Mucosa of rectum (tissue), 2 donors: ENCODE measurements at regions not wholly inside any gene's neighbourhood (a gene's known extent, or its start where the extent isn't known, plus 50 kb on each side); places are given as distances from the start of the nearest gene placed in this dataset.

Experiments
- H3K27ac ChIP-seq, 2 donors: one replicate each; pipeline ENCODE4 v1.7.0; 2013; ENCODE audit warnings: inconsistent platforms in 2 of 2, low read depth in 2 of 2, low read length in 2 of 2
- H3K27me3 ChIP-seq, 2 donors: one replicate each; pipeline ENCODE4 v1.7.0; 2013; ENCODE audit warnings: low read length in 2 of 2; ENCODE audit not compliant: control insufficient read depth in 2 of 2, insufficient read depth in 2 of 2
- H3K36me3 ChIP-seq, 2 donors: one replicate each; pipeline ENCODE4 v1.7.0; 2013; ENCODE audit warnings: low read length in 2 of 2; ENCODE audit not compliant: control insufficient read depth in 2 of 2, insufficient read depth in 2 of 2
- H3K4me1 ChIP-seq, 2 donors: one replicate each; pipeline ENCODE4 v1.7.0; 2013; ENCODE audit warnings: low read length in 2 of 2, mild to moderate bottlenecking in 1 of 2; ENCODE audit not compliant: control insufficient read depth in 2 of 2, insufficient read depth in 2 of 2
- H3K4me3 ChIP-seq, 2 donors: one replicate each; pipeline ENCODE4 v1.7.0; 2013; ENCODE audit warnings: low read length in 2 of 2
- H3K9ac ChIP-seq, 2 donors: one replicate each; pipeline ENCODE4 v1.7.0; 2013; ENCODE audit warnings: low read length in 2 of 2, low read depth in 1 of 2, mild to moderate bottlenecking in 1 of 2
- H3K9me3 ChIP-seq, 2 donors: one replicate each; pipeline ENCODE4 v1.7.0; 2013; ENCODE audit warnings: low read length in 2 of 2; ENCODE audit not compliant: control insufficient read depth in 2 of 2
- donor health status: healthy.
- donor health status: Normal muscosa, but diverticular disease.

DNA sequence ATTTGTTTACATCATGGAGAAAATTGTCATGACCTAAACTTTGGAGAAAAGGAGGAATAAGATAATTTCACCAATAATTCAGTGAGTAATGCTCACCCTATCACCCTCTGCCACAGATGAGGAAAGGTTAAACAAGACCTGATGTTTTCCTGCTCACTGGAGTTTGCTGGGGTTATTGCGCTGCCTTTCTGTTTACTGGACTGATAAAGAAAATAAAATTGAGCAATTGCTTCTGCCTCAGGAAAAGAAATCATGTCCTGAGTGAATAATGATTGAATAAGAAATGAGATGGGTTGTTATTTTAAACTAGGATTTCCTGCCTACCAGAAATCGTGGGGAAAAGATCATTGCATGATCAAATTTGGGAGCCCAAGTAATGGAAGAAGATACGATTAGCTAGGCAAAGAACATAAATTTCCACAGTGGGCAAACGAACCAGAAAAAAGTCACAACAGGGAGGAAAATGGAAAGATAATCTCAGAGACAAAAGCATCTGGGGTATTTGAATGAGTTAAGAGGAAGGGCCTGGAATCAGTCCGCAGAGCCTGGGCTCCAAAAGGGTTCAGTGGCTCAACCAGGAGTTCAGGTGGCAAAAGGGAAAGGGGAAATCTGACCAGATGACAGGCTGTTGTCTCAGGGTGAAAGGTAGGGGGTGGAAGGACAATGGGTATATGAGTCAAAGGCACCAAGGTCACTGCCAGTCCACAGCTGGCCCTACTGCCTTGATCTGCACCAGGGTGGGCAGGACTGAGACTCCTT is 146.8 kb downstream of the FAM43A start:
- no peak overlapping the region for H3K9ac ChIP-seq
- H3K9me3 ChIP-seq: no peaks in the 10 kb centered on the region
- H3K4me1 ChIP-seq: no peaks in the 10 kb centered on the region
- peaks cover 0 to 3% of the 10 kb centered on the region in 2 donors for H3K27me3 ChIP-seq
- H3K27ac ChIP-seq: no peak overlapping the region
- no peaks in the 10 kb centered on the region for H3K36me3 ChIP-seq
- no peak overlapping the region for H3K4me3 ChIP-seq

GRCh38 chr3:194833114-194833910 is 147.6 kb downstream of the FAM43A start:
- Histone ChIP-seq H3K27me3 (peaks cover 0 to 3% of the 10 kb centered on the region in 2 donors), H3K9me3 (no peaks in the 10 kb centered on the region), H3K27ac (no peak overlapping the region), H3K36me3 (no peaks in the 10 kb centered on the region), H3K4me1 (no peaks in the 10 kb centered on the region), H3K4me3 (no peak overlapping the region), H3K9ac (no peak overlapping the region)

- no peaks in the 10 kb centered on the region for H3K36me3 ChIP-seq
- peaks cover 0 to 3% of the 10 kb centered on the region in 2 donors for H3K27me3 ChIP-seq
- H3K4me1 ChIP-seq: no peaks in the 10 kb centered on the region
- no peak overlapping the region for H3K4me3 ChIP-seq
- H3K9ac ChIP-seq: no peak overlapping the region
- no peak overlapping the region for H3K27ac ChIP-seq
- H3K9me3 ChIP-seq: no peaks in the 10 kb centered on the region
Measured at GRCh38 chr3:194836661-194837060, 151.0 kb downstream of the FAM43A start.

- no peaks in the 10 kb centered on the region for H3K9me3 ChIP-seq
- no peaks in the 10 kb centered on the region for H3K36me3 ChIP-seq
- H3K9ac ChIP-seq: no peak overlapping the region
- peaks cover 0 to 3% of the 10 kb centered on the region in 2 donors for H3K27me3 ChIP-seq
- no peak overlapping the region for H3K4me3 ChIP-seq
- H3K4me1 ChIP-seq: no peaks in the 10 kb centered on the region
- no peak overlapping the region for H3K27ac ChIP-seq
Measured at GRCh38 chr3:194837457-194838127, 151.9 kb downstream of the FAM43A start.

DNA sequence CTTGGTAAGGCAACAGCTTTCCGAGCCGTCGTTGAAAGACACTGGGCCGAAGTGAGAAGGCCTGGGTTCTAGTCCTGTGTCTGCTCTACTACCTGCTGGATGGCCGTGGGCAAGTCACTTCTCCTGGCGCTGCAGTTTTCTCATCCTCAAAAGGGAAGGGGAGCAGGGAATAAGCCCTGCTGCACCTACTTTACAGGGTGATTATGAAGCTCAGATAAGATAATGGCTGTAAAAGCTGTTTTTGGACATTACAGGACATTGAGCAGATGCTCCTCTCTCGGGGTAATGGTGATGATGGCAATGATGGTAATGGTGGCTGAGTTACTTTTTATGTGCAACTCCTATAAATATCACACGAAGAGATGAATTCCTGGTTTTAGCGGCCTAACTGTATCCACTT is 152.6 kb downstream of the FAM43A start:
- H3K4me3 ChIP-seq: no peak overlapping the region

DNA sequence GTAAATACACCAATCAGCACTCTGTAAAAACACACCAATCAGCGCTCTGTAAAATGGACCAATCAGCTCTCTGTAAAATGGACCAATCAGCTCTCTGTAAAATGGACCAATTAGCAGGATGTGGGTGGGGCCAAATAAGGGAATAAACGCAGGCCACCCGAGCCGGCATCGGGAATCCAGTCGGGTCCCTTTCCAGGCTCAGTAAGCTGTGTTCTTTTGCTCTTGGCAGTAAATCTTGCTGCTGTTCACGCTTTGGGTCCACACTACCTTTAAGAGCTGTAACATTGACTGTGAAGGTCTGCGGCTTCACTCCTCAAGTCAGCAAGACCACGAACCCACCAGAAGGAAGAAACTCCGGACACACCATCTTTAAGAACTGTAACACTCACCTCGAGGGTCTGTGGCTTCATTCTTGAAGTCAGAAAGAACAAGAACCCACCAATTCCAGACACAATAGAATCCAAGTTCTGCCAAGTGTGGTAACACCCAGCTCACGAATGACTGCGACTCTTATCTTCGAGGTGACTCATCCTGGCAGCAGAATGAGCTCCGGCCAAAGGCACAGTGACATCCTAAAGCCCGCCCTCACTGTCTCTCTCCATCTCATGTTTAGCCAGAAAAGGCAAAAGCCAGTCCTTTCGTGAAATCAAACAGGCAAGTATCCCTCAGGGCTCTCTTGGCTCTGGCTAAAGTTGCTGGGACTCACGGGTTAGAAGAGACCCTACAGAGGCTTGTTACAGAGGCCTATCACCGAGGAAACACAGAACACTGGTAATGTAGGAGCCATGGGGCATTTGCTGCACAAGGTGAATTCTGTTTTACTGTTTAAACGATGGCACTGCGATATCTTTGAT is 155.2 kb downstream of the FAM43A start:
- no peak overlapping the region for H3K9ac ChIP-seq
- no peak overlapping the region for H3K27ac ChIP-seq
- no peak overlapping the region for H3K4me3 ChIP-seq
- H3K9me3 ChIP-seq: no peaks in the 10 kb centered on the region
- no peaks in the 10 kb centered on the region for H3K4me1 ChIP-seq
- H3K36me3 ChIP-seq: no peaks in the 10 kb centered on the region
- no peaks in the 10 kb centered on the region for H3K27me3 ChIP-seq

More for the DNA sequence above, 152.6 kb downstream of the FAM43A start:
- Histone ChIP-seq H3K9me3 (no peaks in the 10 kb centered on the region), H3K36me3 (no peaks in the 10 kb centered on the region), H3K9ac (no peak overlapping the region), H3K4me1 (no peaks in the 10 kb centered on the region), H3K27me3 (peaks cover 0 to 3% of the 10 kb centered on the region in 2 donors), H3K27ac (no peak overlapping the region)

GRCh38 chr3:194841515-194841841 is 155.8 kb downstream of the FAM43A start:
- no peaks in the 10 kb centered on the region for H3K4me1 ChIP-seq
- H3K27me3 ChIP-seq: no peaks in the 10 kb centered on the region
- no peaks in the 10 kb centered on the region for H3K36me3 ChIP-seq
- no peaks in the 10 kb centered on the region for H3K9me3 ChIP-seq
- no peak overlapping the region for H3K4me3 ChIP-seq
- no peak overlapping the region for H3K9ac ChIP-seq
- no peak overlapping the region for H3K27ac ChIP-seq

DNA sequence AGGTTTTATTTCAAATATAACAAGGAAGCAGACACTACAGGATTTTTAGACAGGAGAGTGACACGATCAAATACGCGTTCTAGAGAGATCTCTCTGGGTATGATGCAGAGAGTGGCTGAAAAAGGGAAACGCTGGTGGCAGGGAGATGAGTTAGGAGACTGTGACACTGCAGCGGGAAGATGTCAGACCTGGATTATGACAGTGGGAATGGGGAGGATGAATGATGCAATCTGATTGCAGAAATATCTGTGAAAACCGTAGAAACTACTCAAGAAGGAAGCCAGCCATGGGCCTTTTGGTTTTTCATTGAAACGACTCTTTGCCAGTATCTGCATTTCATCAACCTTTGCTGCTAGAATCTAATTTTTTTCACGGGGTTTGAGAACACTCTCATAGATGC is 157.9 kb downstream of the FAM43A start:
- Histone ChIP-seq H3K27me3 (no peaks in the 10 kb centered on the region), H3K27ac (no peak overlapping the region), H3K9ac (no peak overlapping the region), H3K36me3 (no peaks in the 10 kb centered on the region), H3K4me3 (no peak overlapping the region), H3K4me1 (no peaks in the 10 kb centered on the region), H3K9me3 (no peaks in the 10 kb centered on the region)

DNA sequence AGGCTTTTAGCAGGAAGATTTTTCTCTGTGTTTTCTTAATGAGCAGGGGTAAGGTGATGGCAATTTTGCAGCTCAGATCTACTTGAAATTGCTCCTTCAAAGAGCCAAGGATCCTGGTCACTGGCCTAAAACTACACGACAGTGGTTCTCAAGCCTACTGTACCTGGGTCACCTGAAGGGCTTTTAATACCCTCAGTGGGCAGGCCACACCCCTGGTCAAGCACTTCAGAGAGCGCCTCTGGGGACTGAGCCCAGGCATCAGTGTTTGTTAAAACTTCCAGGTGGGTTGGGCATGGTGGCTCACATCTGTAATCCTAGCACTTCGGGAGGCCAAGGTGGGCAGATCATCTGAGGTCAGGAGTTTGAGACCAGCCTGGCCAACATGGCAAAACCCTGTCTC is 158.4 kb downstream of the FAM43A start:
- H3K36me3 ChIP-seq: no peaks in the 10 kb centered on the region
- no peaks in the 10 kb centered on the region for H3K9me3 ChIP-seq
- H3K27ac ChIP-seq: no peak overlapping the region

More for the DNA sequence above, 158.4 kb downstream of the FAM43A start:
- no peak overlapping the region for H3K9ac ChIP-seq
- H3K27me3 ChIP-seq: no peaks in the 10 kb centered on the region
- H3K4me1 ChIP-seq: peaks cover 0 to 2% of the 10 kb centered on the region in 2 donors
- H3K4me3 ChIP-seq: no peak overlapping the region
